PC-3 (cell line): ENCODE measurements at regions not wholly inside any gene's neighbourhood (a gene's known extent, or its start where the extent isn't known, plus 50 kb on each side); places are given as distances from the start of the nearest gene placed in this dataset.

Source experiments
- ATAC-seq: fragments of 200-7000 bp; cut with Tn5 transposase; 2 replicates; pipeline ENCODE4 v1.9.1; 2020; ENCODE audit warnings: mild to moderate bottlenecking, moderate library complexity
- BruUV-seq: library from RNA; stranded (reverse); fragments of 400-500 nt; replicated peaks from 2 replicates; lab custom pipeline; 2021; lab: Mats Ljungman, UMichigan
- CTCF ChIA-PET: fragments of 300-600 bp; sonication (Branson Sonifier 250); formaldehyde crosslinking; loops from one replicate; lab custom pipeline; 2022; ENCODE audit warnings: antibody characterized with exemption; lab: Charles Lee
- POLR2A ChIA-PET: fragments of 300-600 bp; sonication (Branson Sonifier 250); formaldehyde crosslinking; loops from one replicate; lab custom pipeline; 2022; ENCODE audit warnings: antibody characterized with exemption; ENCODE audit not compliant: unreplicated experiment; lab: Charles Lee
- DNase-seq: peaks from one replicate; pipeline ENCODE4 v3.0.0-alpha.2; 2015
- H2AFZ ChIP-seq: fragments of 300-600 bp; sonication (generic); 2 replicates; pipeline ENCODE4 v1.6.0; 2016; ENCODE audit warnings: antibody characterized with exemption, low read length
- H3F3A ChIP-seq: fragments of 300-600 bp; sonication (generic); one replicate; pipeline ENCODE4 v1.6.0; 2017; ENCODE audit warnings: antibody characterized with exemption, low read length, control low read depth, mild to moderate bottlenecking; ENCODE audit not compliant: unreplicated experiment
- H3K27ac ChIP-seq: fragments of 300-600 bp; sonication (generic); 2 replicates; pipeline ENCODE4 v1.5.1; 2016; ENCODE audit warnings: mild to moderate bottlenecking, low read length
- H3K27me3 ChIP-seq: fragments of 300-600 bp; sonication (generic); 2 replicates; pipeline ENCODE4 v1.6.1; 2016; ENCODE audit warnings: low read length, mixed read lengths
- H3K36me3 ChIP-seq: fragments of 300-600 bp; sonication (generic); 2 replicates; pipeline ENCODE4 v1.6.1; 2016; ENCODE audit warnings: low read depth, mixed run types, low read length, mixed read lengths
- H3K4me1 ChIP-seq: fragments of 300-600 bp; sonication (generic); 2 replicates; pipeline ENCODE4 v1.5.1; 2016; ENCODE audit warnings: low read length; ENCODE audit not compliant: insufficient read depth
- H3K4me2 ChIP-seq: fragments of 300-600 bp; sonication (generic); 2 replicates; pipeline ENCODE4 v1.6.0; 2016; ENCODE audit warnings: low read length
- H3K4me3 ChIP-seq: fragments of 300-600 bp; sonication (generic); 2 replicates; pipeline ENCODE4 v1.5.1; 2016; ENCODE audit warnings: mild to moderate bottlenecking, low read length, mixed read lengths
- H3K79me2 ChIP-seq: fragments of 300-600 bp; sonication (generic); 2 replicates; pipeline ENCODE4 v1.6.1; 2017; ENCODE audit warnings: low read length, mixed read lengths
- H3K9ac ChIP-seq: fragments of 300-600 bp; sonication (generic); 2 replicates; pipeline ENCODE4 v1.6.0; 2016; ENCODE audit warnings: mild to moderate bottlenecking, low read length
- H3K9me2 ChIP-seq: fragments of 300-600 bp; sonication (generic); replicated peaks from 2 replicates; pipeline ENCODE4 v1.6.1; 2016; ENCODE audit warnings: mixed run types, low read length, mixed read lengths
- H3K9me3 ChIP-seq: fragments of 300-600 bp; sonication (generic); 2 replicates; pipeline ENCODE4 v1.6.1; 2016; ENCODE audit warnings: low read length, mixed read lengths
- H4K20me1 ChIP-seq: fragments of 300-600 bp; sonication (generic); 2 replicates; pipeline ENCODE4 v1.6.1; 2016; ENCODE audit warnings: low read length, mixed read lengths
- EZH2 ChIP-seq: fragments of 300-600 bp; sonication (generic); IDR thresholded peaks from one replicate; pipeline ENCODE4 v1.6.1; 2017; ENCODE audit warnings: antibody characterized with exemption, mild to moderate bottlenecking, low read length; ENCODE audit not compliant: unreplicated experiment
- EZH2phosphoT487 ChIP-seq: fragments of 300-600 bp; sonication (generic); IDR thresholded peaks from 2 replicates; pipeline ENCODE4 v1.6.1; 2018; ENCODE audit warnings: mild to moderate bottlenecking, antibody characterized with exemption, low read length, borderline replicate concordance
- intact Hi-C: fragments of 100-400 bp; cut with micrococcal nuclease; formaldehyde crosslinking; loops from 2 replicates; pipeline ENCODE4 v1.9.0; 2023
- TF ChIP-seq, protein P1 (sequence below): fragments of 300-600 bp; sonication (generic); conservative IDR thresholded peaks from 2 replicates; pipeline ENCODE4 v1.5.1; 2017; ENCODE audit warnings: antibody characterized with exemption, low read depth, mild to moderate bottlenecking, low read length

- intact Hi-C loops = no loop called here
- no peaks in the 10 kb centered on the region for H3K9me2 ChIP-seq
- no peaks in the 10 kb centered on the region for H3K4me1 ChIP-seq
- no peak overlapping the region for H3K4me3 ChIP-seq
- H3K9me3 ChIP-seq = no peaks in the 10 kb centered on the region
- H3K27ac ChIP-seq = no peak overlapping the region
- H2AFZ ChIP-seq = no peak overlapping the region
- H3K4me2 ChIP-seq = no peak overlapping the region
- TF ChIP-seq, protein P1, sequence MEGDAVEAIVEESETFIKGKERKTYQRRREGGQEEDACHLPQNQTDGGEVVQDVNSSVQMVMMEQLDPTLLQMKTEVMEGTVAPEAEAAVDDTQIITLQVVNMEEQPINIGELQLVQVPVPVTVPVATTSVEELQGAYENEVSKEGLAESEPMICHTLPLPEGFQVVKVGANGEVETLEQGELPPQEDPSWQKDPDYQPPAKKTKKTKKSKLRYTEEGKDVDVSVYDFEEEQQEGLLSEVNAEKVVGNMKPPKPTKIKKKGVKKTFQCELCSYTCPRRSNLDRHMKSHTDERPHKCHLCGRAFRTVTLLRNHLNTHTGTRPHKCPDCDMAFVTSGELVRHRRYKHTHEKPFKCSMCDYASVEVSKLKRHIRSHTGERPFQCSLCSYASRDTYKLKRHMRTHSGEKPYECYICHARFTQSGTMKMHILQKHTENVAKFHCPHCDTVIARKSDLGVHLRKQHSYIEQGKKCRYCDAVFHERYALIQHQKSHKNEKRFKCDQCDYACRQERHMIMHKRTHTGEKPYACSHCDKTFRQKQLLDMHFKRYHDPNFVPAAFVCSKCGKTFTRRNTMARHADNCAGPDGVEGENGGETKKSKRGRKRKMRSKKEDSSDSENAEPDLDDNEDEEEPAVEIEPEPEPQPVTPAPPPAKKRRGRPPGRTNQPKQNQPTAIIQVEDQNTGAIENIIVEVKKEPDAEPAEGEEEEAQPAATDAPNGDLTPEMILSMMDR = no peak
- no peak for TF ChIP-seq EZH2phosphoT487
- TF ChIP-seq EZH2 = no peak
- H3F3A ChIP-seq = no peaks in the 10 kb centered on the region
- no peaks in the 10 kb centered on the region for H4K20me1 ChIP-seq
- H3K79me2 ChIP-seq = no peaks in the 10 kb centered on the region
- peaks cover 74% of the 10 kb centered on the region for H3K27me3 ChIP-seq
- DNase-seq = no peak
- no peak for ATAC-seq
- BruUV-seq = no TSS peak
- CTCF ChIA-PET = no interaction called here
- no peak overlapping the region for H3K9ac ChIP-seq
- POLR2A ChIA-PET = no interaction called here
- no peaks in the 10 kb centered on the region for H3K36me3 ChIP-seq
These were observed 116.4 kb upstream of the RGMA start for GRCh38 chr15:93205413-93205812.

GRCh38 chr15:93203036-93203435 lies 114.0 kb upstream of the RGMA start:
- Histone ChIP-seq H3K4me3 (no peak overlapping the region), H3K27me3 (peaks cover 77% of the 10 kb centered on the region), H2AFZ (no peak overlapping the region), H3K27ac (no peak overlapping the region), H3K9ac (no peak overlapping the region), H3K4me2 (no peak overlapping the region), H3K9me2 (no peaks in the 10 kb centered on the region), H3F3A (no peaks in the 10 kb centered on the region), H3K9me3 (no peaks in the 10 kb centered on the region), H3K79me2 (no peaks in the 10 kb centered on the region), H3K4me1 (no peaks in the 10 kb centered on the region), H3K36me3 (no peaks in the 10 kb centered on the region), H4K20me1 (no peaks in the 10 kb centered on the region)
- intact Hi-C loops = no loop called here
- CTCF ChIA-PET = no interaction called here
- no TSS peak for BruUV-seq
- TF ChIP-seq EZH2 = no peak
- TF ChIP-seq, protein P1 = no peak
- no peak for TF ChIP-seq EZH2phosphoT487
- ATAC-seq (no peak), DNase-seq (no peak)
- POLR2A ChIA-PET = no interaction called here

GRCh38 chr15:93202405-93202804 lies 113.4 kb upstream of the RGMA start:
- Histone ChIP-seq H3F3A (no peaks in the 10 kb centered on the region), H3K9ac (no peak overlapping the region), H3K9me3 (no peaks in the 10 kb centered on the region), H3K4me1 (no peaks in the 10 kb centered on the region), H3K4me3 (no peak overlapping the region), H3K79me2 (no peaks in the 10 kb centered on the region), H3K27me3 (peaks cover 77% of the 10 kb centered on the region), H2AFZ (no peak overlapping the region), H3K27ac (no peak overlapping the region), H4K20me1 (no peaks in the 10 kb centered on the region), H3K36me3 (no peaks in the 10 kb centered on the region), H3K4me2 (no peak overlapping the region), H3K9me2 (no peaks in the 10 kb centered on the region)
- TF ChIP-seq, protein P1 = no peak
- TF ChIP-seq EZH2phosphoT487 = no peak
- TF ChIP-seq EZH2 = no peak
- ATAC-seq (no peak), DNase-seq (no peak)
- intact Hi-C loops = no loop called here
- ChIA-PET CTCF (no interaction called here), POLR2A (no interaction called here)
- BruUV-seq = no TSS peak
